GM23338 (cell line): ENCODE measurements at regions not wholly inside any gene's neighbourhood (a gene's known extent, or its start where the extent isn't known, plus 50 kb on each side); places are given as distances from the start of the nearest gene placed in this dataset.

Experiments
- ATAC-seq: fragments of 200-7000 bp; cut with Tn5 transposase; 3 replicates; pipeline ENCODE4 v1.9.1; 2020
- DNase-seq: peaks from one replicate; pipeline ENCODE4 v3.0.0-alpha.2; 2015; ENCODE audit warnings: low spot score
- H2AFZ ChIP-seq: fragments of 200-600 bp; sonication (generic); 2 replicates; pipeline ENCODE4 v1.8.0; 2016; ENCODE audit warnings: antibody characterized with exemption, mild to moderate bottlenecking, moderate library complexity
- H3F3A ChIP-seq: fragments of 200-600 bp; sonication (generic); replicated peaks from 2 replicates; pipeline ENCODE4 v1.8.0; 2017; ENCODE audit warnings: antibody characterized with exemption, mixed run types, low read depth
- H3K27ac ChIP-seq: fragments of 200-600 bp; sonication (generic); 2 replicates; pipeline ENCODE4 v1.6.1; 2016; ENCODE audit warnings: low read depth
- H3K27me3 ChIP-seq: fragments of 200-600 bp; sonication (generic); 2 replicates; pipeline ENCODE4 v1.8.0; 2016; ENCODE audit warnings: mild to moderate bottlenecking, mixed run types, moderate library complexity; ENCODE audit not compliant: insufficient read depth
- H3K36me3 ChIP-seq: fragments of 200-600 bp; sonication (generic); 2 replicates; pipeline ENCODE4 v1.8.0; 2016; ENCODE audit warnings: mild to moderate bottlenecking; ENCODE audit not compliant: insufficient read depth
- H3K4me1 ChIP-seq: fragments of 200-600 bp; sonication (generic); 2 replicates; pipeline ENCODE4 v1.8.0; 2016; ENCODE audit warnings: mild to moderate bottlenecking, moderate library complexity; ENCODE audit not compliant: insufficient read depth
- H3K4me2 ChIP-seq: fragments of 200-600 bp; sonication (generic); 2 replicates; pipeline ENCODE4 v1.7.1; 2017; ENCODE audit warnings: mixed run types
- H3K4me3 ChIP-seq: fragments of 200-600 bp; sonication (generic); 2 replicates; pipeline ENCODE4 v1.6.1; 2016; ENCODE audit warnings: mixed run types
- H3K79me2 ChIP-seq: fragments of 200-600 bp; sonication (generic); replicated peaks from 2 replicates; pipeline ENCODE4 v1.8.0; 2017; ENCODE audit warnings: mild to moderate bottlenecking; ENCODE audit not compliant: insufficient read depth
- H3K9me2 ChIP-seq: fragments of 200-600 bp; sonication (generic); 2 replicates; pipeline ENCODE4 v1.8.0; 2017; ENCODE audit not compliant: insufficient read depth
- H4K20me1 ChIP-seq: fragments of 200-600 bp; sonication (generic); replicated peaks from 2 replicates; pipeline ENCODE4 v1.8.0; 2017; ENCODE audit warnings: mild to moderate bottlenecking; ENCODE audit not compliant: insufficient read depth
- H3K27ac Mint-ChIP-seq: 2 replicates; pipeline ENCODE4 v1.8.0; 2020; ENCODE audit warnings: inconsistent platforms, mild to moderate bottlenecking, moderate library complexity, mixed read lengths
- H3K27me3 Mint-ChIP-seq: 3 replicates; pipeline ENCODE4 v1.8.0; 2022; ENCODE audit warnings: low read depth, mild to moderate bottlenecking, moderate library complexity, mixed read lengths, inconsistent platforms; ENCODE audit not compliant: insufficient read depth, poor library complexity
- H3K36me3 Mint-ChIP-seq: 3 replicates; pipeline ENCODE4 v1.8.0; 2021; ENCODE audit warnings: low read depth, mild to moderate bottlenecking, inconsistent platforms, moderate library complexity, mixed read lengths
- H3K4me1 Mint-ChIP-seq: 3 replicates; pipeline ENCODE4 v1.8.0; 2020; ENCODE audit warnings: mild to moderate bottlenecking, inconsistent platforms, mixed read lengths
- H3K4me3 Mint-ChIP-seq: 3 replicates; pipeline ENCODE4 v1.8.0; 2021; ENCODE audit warnings: moderate library complexity, mild to moderate bottlenecking, inconsistent platforms, mixed read lengths
- H3K9me3 Mint-ChIP-seq: 3 replicates; pipeline ENCODE4 v1.8.0; 2020; ENCODE audit warnings: moderate library complexity, mild to moderate bottlenecking, inconsistent platforms, mixed read lengths
- EZH2 ChIP-seq: fragments of 200-600 bp; sonication (generic); IDR thresholded peaks from one replicate; pipeline ENCODE4 v1.8.0; 2017; ENCODE audit warnings: antibody characterized with exemption, mild to moderate bottlenecking, low read depth; ENCODE audit not compliant: unreplicated experiment
- POLR2AphosphoS5 ChIP-seq: IDR thresholded peaks from 2 replicates; pipeline ENCODE4 v1.6.1; 2016; ENCODE audit warnings: antibody characterized with exemption, low read depth
- STAT1 ChIP-seq: IDR thresholded peaks from one replicate; pipeline ENCODE4 v1.6.1; 2016; ENCODE audit warnings: antibody characterized with exemption; ENCODE audit not compliant: unreplicated experiment
- ZNF114 ChIP-seq: fragments of 250-450 bp; sonication (Bioruptor Pico); IDR thresholded peaks from 2 replicates; pipeline ENCODE4 v1.5.0; 2020; ENCODE audit warnings: mild to moderate bottlenecking, moderate library complexity
- TF ChIP-seq, protein P1 (sequence below): fragments of 250-450 bp; sonication (Bioruptor Pico); IDR thresholded peaks from 2 replicates; pipeline ENCODE4 v1.5.0; 2020; ENCODE audit warnings: mild to moderate bottlenecking, moderate library complexity
- TF ChIP-seq, protein P2 (sequence below): IDR thresholded peaks from 2 replicates; pipeline ENCODE4 v1.6.1; 2016; ENCODE audit warnings: antibody characterized with exemption

DNA sequence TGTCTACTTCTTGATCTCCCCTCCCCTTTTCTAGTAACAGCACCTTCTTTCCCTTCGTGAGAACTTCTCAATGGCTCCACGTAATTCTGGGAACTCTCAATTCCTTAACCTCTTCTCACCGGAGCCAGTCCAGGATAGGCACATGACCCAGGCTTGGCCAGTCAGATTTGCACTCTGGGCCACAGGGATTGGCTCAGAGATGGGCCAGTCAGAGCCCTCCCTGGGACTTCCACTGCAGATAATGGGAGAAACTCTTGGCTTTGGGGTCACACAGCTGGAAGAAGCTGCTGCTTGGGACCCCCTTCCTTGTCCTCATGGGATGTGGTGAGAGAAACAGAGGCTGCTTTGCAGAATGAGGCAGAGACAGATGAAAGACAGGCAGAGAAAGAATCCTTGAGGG lies 302.3 kb downstream of the PTPRU start:
- no peaks in the 10 kb centered on the region; the same call in 2 of the 3 replicates for H3K4me1 Mint-ChIP-seq
- Histone ChIP-seq H3F3A (no peaks in the 10 kb centered on the region), H4K20me1 (no peaks in the 10 kb centered on the region), H3K4me3 (no peak overlapping the region), H3K79me2 (no peaks in the 10 kb centered on the region), H3K4me1 (no peaks in the 10 kb centered on the region), H3K9me2 (no peaks in the 10 kb centered on the region), H3K36me3 (no peaks in the 10 kb centered on the region), H2AFZ (no peak overlapping the region), H3K27me3 (no peaks in the 10 kb centered on the region), H3K27ac (no peak overlapping the region), H3K4me2 (no peak overlapping the region)
- H3K4me3 Mint-ChIP-seq = no peak overlapping the region
- H3K9me3 Mint-ChIP-seq = no peaks in the 10 kb centered on the region; the same call in 1 of the 3 replicates
- TF ChIP-seq STAT1 = no peak
- no peak for TF ChIP-seq POLR2AphosphoS5
- TF ChIP-seq EZH2 = no peak
- no peak for TF ChIP-seq ZNF114
- TF ChIP-seq, protein P1, sequence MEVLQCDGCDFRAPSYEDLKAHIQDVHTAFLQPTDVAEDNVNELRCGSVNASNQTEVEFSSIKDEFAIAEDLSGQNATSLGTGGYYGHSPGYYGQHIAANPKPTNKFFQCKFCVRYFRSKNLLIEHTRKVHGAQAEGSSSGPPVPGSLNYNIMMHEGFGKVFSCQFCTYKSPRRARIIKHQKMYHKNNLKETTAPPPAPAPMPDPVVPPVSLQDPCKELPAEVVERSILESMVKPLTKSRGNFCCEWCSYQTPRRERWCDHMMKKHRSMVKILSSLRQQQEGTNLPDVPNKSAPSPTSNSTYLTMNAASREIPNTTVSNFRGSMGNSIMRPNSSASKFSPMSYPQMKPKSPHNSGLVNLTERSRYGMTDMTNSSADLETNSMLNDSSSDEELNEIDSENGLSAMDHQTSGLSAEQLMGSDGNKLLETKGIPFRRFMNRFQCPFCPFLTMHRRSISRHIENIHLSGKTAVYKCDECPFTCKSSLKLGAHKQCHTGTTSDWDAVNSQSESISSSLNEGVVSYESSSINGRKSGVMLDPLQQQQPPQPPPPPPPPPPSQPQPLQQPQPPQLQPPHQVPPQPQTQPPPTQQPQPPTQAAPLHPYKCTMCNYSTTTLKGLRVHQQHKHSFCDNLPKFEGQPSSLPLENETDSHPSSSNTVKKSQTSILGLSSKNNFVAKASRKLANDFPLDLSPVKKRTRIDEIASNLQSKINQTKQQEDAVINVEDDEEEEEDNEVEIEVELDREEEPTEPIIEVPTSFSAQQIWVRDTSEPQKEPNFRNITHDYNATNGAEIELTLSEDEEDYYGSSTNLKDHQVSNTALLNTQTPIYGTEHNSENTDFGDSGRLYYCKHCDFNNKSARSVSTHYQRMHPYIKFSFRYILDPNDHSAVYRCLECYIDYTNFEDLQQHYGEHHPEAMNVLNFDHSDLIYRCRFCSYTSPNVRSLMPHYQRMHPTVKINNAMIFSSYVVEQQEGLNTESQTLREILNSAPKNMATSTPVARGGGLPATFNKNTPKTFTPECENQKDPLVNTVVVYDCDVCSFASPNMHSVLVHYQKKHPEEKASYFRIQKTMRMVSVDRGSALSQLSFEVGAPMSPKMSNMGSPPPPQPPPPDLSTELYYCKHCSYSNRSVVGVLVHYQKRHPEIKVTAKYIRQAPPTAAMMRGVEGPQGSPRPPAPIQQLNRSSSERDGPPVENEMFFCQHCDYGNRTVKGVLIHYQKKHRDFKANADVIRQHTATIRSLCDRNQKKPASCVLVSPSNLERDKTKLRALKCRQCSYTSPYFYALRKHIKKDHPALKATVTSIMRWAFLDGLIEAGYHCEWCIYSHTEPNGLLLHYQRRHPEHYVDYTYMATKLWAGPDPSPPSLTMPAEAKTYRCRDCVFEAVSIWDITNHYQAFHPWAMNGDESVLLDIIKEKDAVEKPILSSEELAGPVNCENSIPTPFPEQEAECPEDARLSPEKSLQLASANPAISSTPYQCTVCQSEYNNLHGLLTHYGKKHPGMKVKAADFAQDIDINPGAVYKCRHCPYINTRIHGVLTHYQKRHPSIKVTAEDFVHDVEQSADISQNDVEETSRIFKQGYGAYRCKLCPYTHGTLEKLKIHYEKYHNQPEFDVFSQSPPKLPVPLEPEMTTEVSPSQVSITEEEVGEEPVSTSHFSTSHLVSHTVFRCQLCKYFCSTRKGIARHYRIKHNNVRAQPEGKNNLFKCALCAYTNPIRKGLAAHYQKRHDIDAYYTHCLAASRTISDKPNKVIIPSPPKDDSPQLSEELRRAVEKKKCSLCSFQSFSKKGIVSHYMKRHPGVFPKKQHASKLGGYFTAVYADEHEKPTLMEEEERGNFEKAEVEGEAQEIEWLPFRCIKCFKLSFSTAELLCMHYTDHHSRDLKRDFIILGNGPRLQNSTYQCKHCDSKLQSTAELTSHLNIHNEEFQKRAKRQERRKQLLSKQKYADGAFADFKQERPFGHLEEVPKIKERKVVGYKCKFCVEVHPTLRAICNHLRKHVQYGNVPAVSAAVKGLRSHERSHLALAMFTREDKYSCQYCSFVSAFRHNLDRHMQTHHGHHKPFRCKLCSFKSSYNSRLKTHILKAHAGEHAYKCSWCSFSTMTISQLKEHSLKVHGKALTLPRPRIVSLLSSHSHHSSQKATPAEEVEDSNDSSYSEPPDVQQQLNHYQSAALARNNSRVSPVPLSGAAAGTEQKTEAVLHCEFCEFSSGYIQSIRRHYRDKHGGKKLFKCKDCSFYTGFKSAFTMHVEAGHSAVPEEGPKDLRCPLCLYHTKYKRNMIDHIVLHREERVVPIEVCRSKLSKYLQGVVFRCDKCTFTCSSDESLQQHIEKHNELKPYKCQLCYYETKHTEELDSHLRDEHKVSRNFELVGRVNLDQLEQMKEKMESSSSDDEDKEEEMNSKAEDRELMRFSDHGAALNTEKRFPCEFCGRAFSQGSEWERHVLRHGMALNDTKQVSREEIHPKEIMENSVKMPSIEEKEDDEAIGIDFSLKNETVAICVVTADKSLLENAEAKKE (CRISPR knock-in tag) = no peak
- H3K27ac Mint-ChIP-seq = no peak overlapping the region
- H3K27me3 Mint-ChIP-seq = no peaks in the 10 kb centered on the region
- ATAC-seq (no peak), DNase-seq (no peak)
- H3K36me3 Mint-ChIP-seq = no peaks in the 10 kb centered on the region

DNA sequence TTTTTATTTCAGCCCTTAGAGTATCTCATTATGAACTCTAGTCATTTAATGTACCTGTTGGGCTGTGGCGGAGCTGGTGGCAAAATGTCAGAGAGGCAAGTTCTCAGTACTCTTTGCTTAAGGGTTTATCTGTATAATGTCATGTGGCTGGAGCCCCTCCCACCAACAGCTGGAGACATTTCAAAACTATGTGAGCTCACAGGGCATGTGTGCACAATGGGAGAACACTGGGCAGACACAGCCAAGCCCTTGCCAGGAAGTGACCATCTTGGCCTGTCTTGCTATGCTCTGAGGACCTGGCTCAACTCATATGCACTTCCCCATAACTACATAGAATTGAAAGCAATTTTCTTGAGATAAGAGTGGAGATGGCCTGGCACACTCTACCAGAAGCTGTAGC lies 296.4 kb downstream of the PTPRU start:
- Histone ChIP-seq H3K9me2 (no peaks in the 10 kb centered on the region), H3K27ac (no peak overlapping the region), H3K27me3 (no peaks in the 10 kb centered on the region), H3K4me2 (no peak overlapping the region), H3F3A (no peaks in the 10 kb centered on the region), H4K20me1 (no peaks in the 10 kb centered on the region), H3K36me3 (no peaks in the 10 kb centered on the region), H2AFZ (no peak overlapping the region), H3K79me2 (no peaks in the 10 kb centered on the region), H3K4me1 (no peaks in the 10 kb centered on the region), H3K4me3 (no peak overlapping the region)
- no peaks in the 10 kb centered on the region for H3K4me1 Mint-ChIP-seq
- peaks cover 4% of the 10 kb centered on the region for H3K27me3 Mint-ChIP-seq
- peaks cover 32% of the 10 kb centered on the region for H3K9me3 Mint-ChIP-seq
- ATAC-seq (no peak), DNase-seq (no peak)
- H3K36me3 Mint-ChIP-seq = no peaks in the 10 kb centered on the region
- no peak overlapping the region for H3K4me3 Mint-ChIP-seq
- no peak overlapping the region for H3K27ac Mint-ChIP-seq
- TF ChIP-seq, protein P1 (CRISPR knock-in tag) = no peak
- no peak for TF ChIP-seq POLR2AphosphoS5
- TF ChIP-seq STAT1 = no peak
- TF ChIP-seq, protein P2, sequence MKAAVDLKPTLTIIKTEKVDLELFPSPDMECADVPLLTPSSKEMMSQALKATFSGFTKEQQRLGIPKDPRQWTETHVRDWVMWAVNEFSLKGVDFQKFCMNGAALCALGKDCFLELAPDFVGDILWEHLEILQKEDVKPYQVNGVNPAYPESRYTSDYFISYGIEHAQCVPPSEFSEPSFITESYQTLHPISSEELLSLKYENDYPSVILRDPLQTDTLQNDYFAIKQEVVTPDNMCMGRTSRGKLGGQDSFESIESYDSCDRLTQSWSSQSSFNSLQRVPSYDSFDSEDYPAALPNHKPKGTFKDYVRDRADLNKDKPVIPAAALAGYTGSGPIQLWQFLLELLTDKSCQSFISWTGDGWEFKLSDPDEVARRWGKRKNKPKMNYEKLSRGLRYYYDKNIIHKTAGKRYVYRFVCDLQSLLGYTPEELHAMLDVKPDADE = no peak
